Coronary artery (tissue), 2 donors: ENCODE measurements at regions not wholly inside any gene's neighbourhood (a gene's known extent, or its start where the extent isn't known, plus 50 kb on each side); places are given as distances from the start of the nearest gene placed in this dataset.

Experiments
- DNase-seq: peaks from one replicate; pipeline ENCODE4 v3.0.0-alpha.2; 2017; ENCODE audit warnings: low spot score
- H3K27ac ChIP-seq, 2 donors: fragments of 200-600 bp; sonication (generic); one replicate each; pipeline ENCODE4 v1.5.1; 2016 to 2019
- H3K4me3 ChIP-seq: fragments of 200-600 bp; sonication (generic); 2 replicates; pipeline ENCODE4 v1.5.1; 2016; ENCODE audit warnings: mild to moderate bottlenecking, moderate library complexity
- CTCF ChIP-seq: fragments of 200-600 bp; sonication (generic); IDR thresholded peaks from one replicate; pipeline ENCODE4 v1.5.1; 2019; ENCODE audit warnings: antibody characterized with exemption

DNA sequence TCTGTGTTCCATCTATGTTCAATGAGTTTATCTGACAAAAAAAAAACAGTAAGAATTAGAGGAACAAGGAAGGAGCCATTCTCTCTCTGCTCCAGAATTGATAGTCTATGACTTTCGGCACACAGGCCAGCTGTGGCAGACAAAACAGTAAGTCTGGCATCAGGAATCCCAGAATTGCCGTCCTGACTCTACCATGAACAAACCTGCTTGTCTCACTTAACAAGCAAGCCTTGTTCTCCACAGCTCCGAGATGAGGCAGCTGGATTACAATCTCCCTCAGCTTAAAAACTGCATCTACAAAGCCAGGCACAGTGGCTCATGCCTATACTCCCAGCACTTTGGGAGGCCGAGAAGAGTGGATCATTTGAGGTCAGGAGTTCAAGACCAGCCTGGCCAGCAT, 153.6 kb upstream of the TMCC3 start:
- H3K4me3 ChIP-seq: no peak overlapping the region
- no peak overlapping the region for H3K27ac ChIP-seq
- no peak for DNase-seq
- no peak for TF ChIP-seq CTCF

DNA sequence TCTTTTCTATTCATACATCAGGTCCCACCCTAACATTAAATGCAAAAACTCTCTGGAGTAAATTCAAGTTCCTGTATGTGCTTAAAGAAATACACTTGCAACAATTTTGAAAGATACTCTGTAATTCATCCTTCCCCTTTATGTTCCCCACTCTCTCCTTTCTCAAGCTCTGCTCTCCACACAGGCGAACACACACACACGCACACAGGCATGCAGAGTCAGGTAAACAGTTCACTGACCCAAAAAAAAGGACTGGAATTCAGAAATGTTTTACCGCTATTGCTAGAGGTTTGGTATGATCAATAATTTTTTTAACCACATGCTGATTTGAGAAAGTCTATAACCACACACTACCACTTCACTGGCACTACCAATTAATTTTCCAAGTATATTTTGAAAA, 152.4 kb upstream of the TMCC3 start:
- DNase-seq: no peak
- H3K4me3 ChIP-seq: no peak overlapping the region
- TF ChIP-seq CTCF: no peak
- no peak overlapping the region for H3K27ac ChIP-seq

DNA sequence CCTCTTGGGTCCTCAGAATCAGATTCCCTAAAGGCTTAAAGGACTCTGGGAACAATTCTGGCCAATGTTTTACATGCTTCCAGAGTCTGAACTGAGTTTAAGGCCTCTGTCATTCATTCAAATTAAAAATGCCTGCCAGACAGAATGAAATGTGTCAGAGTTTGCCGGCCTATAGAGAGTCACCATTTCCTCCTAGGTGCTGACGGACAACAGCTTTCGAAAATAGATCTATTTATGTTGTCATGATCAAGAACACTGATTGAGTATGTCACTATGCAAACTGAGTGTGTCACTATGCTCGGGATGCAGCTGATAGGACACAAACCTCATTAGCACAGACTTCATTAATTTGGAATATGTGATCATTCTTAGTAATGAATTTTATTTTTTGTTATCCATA, 151.4 kb upstream of the TMCC3 start:
- no peak overlapping the region for H3K4me3 ChIP-seq
- DNase-seq: no peak
- no peak for TF ChIP-seq CTCF
- no peak overlapping the region for H3K27ac ChIP-seq

- H3K27ac ChIP-seq: no peak overlapping the region
- H3K4me3 ChIP-seq: no peak overlapping the region
- TF ChIP-seq CTCF: no peak
- DNase-seq: no peak
Observed at GRCh38 chr12:94799136-94799535, 148.8 kb upstream of the TMCC3 start.

GRCh38 chr12:94798113-94798512, 147.8 kb upstream of the TMCC3 start:
- H3K27ac ChIP-seq: no peak overlapping the region
- DNase-seq: no peak
- TF ChIP-seq CTCF: no peak
- no peak overlapping the region for H3K4me3 ChIP-seq

DNA sequence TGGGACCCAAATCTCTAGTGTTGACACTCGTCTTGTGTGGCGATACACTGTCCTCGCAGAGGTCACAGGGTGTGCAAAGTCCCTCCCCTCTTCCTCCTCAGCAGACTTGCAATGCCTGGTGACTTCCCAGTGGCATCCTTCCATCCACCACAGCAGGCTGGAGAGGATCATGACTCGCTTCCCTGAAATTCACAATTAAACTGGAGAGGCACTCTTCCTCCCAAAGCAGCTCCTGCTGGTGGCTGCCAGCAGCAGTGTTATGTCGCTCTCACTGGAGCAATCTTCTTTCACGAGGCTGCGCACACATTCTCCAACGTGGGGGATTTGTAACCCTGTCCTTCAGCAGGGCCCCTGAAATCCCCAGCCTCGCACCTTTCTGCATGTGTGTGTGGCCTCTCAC, 145.2 kb upstream of the TMCC3 start:
- no peak for DNase-seq
- Histone ChIP-seq H3K4me3 (no peak overlapping the region), H3K27ac (no peak overlapping the region)
- no peak for TF ChIP-seq CTCF

DNA sequence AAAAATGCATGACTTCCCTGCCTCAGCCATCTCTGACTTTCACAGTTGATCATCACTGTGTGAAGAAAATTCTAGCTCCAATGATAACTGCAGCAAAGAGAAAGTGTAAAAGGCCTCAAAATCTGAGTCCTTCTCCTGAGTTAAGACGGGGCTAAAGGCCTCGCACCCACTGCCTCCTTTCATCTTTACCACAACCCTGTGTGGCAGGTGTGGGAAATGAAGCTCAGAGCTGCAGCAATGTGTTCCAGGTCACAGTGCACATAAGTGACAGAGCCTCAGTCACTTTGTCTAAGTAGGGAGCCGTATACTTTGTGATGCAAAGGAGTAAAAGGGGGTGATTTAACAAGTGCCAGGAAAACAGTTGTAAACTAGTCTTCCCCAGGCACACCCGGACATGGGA, 144.7 kb upstream of the TMCC3 start:
- Histone ChIP-seq H3K4me3 (no peak overlapping the region), H3K27ac (no peak overlapping the region)
- no peak for TF ChIP-seq CTCF
- DNase-seq: no peak
